Neural cell (in vitro differentiated cells): ENCODE measurements at regions not wholly inside any gene's neighbourhood (a gene's known extent, or its start where the extent isn't known, plus 50 kb on each side); places are given as distances from the start of the nearest gene placed in this dataset.

ENCODE experiments used
- H2AFZ ChIP-seq: fragments of 200-600, 300-800 bp; sonication (generic), shearing (Covaris generic); 2 replicates; pipeline ENCODE4 v1.6.0; 2014; ENCODE audit warnings: low read depth, mild to moderate bottlenecking, antibody characterized with exemption, low read length, moderate library complexity
- H3F3A ChIP-seq: fragments of 200-600 bp; shearing (Covaris generic); 2 replicates; pipeline ENCODE4 v1.6.1; 2016; ENCODE audit warnings: mild to moderate bottlenecking, moderate library complexity, mixed read lengths, antibody characterized with exemption, low read length; ENCODE audit not compliant: insufficient read depth, poor library complexity, severe bottlenecking
- H3K27ac ChIP-seq: fragments of 200-600, 300-800 bp; sonication (generic), shearing (Covaris generic); 2 replicates; pipeline ENCODE4 v1.5.1; 2014; ENCODE audit warnings: mild to moderate bottlenecking, low read length, moderate library complexity
- H3K27me3 ChIP-seq: fragments of 300-800, 200-600 bp; sonication (generic), shearing (Covaris generic); 2 replicates; pipeline ENCODE4 v1.6.0; 2014; ENCODE audit warnings: mild to moderate bottlenecking, low read depth, low read length, moderate library complexity; ENCODE audit not compliant: insufficient read depth
- H3K36me3 ChIP-seq: fragments of 300-800, 200-600 bp; sonication (generic), shearing (Covaris generic); 2 replicates; pipeline ENCODE4 v1.5.1; 2014; ENCODE audit warnings: mild to moderate bottlenecking, antibody characterized with exemption, low read length, moderate library complexity; ENCODE audit not compliant: insufficient read depth
- H3K4me2 ChIP-seq: fragments of 300-800, 200-600 bp; sonication (generic), shearing (Covaris generic); 2 replicates; pipeline ENCODE4 v1.6.0; 2014; ENCODE audit warnings: mild to moderate bottlenecking, low read length
- H3K4me3 ChIP-seq: fragments of 300-800, 200-600 bp; sonication (generic), shearing (Covaris generic); 2 replicates; pipeline ENCODE4 v1.5.1; 2014; ENCODE audit warnings: mild to moderate bottlenecking, low read length, moderate library complexity
- H3K79me2 ChIP-seq: fragments of 200-600 bp; shearing (Covaris generic); replicated peaks from 2 replicates; pipeline ENCODE4 v1.6.0; 2014; ENCODE audit warnings: mild to moderate bottlenecking, low read length, moderate library complexity; ENCODE audit not compliant: insufficient read depth
- H3K9ac ChIP-seq: fragments of 300-800, 200-600 bp; sonication (generic), shearing (Covaris generic); 2 replicates; pipeline ENCODE4 v1.6.1; 2016; ENCODE audit warnings: mild to moderate bottlenecking, low read length, mixed read lengths
- H3K9me2 ChIP-seq: fragments of 200-600 bp; shearing (Covaris generic); 2 replicates; pipeline ENCODE4 v1.6.1; 2016; ENCODE audit warnings: mild to moderate bottlenecking, low read length, mixed read lengths; ENCODE audit not compliant: insufficient read depth
- H3K9me3 ChIP-seq: fragments of 200-600, 300-800 bp; sonication (generic), shearing (Covaris generic); 2 replicates; pipeline ENCODE4 v1.6.1; 2016; ENCODE audit warnings: mild to moderate bottlenecking, mixed run types, low read length, moderate library complexity, mixed read lengths
- H4K20me1 ChIP-seq: fragments of 200-600 bp; shearing (Covaris generic); 2 replicates; pipeline ENCODE4 v1.6.1; 2016; ENCODE audit warnings: mild to moderate bottlenecking, mixed run types; ENCODE audit not compliant: insufficient read depth
- CTCF ChIP-seq: fragments of 450-650 bp; IDR thresholded peaks from 2 replicates; pipeline ENCODE4 v1.5.1; 2014; ENCODE audit warnings: antibody characterized with exemption, mild to moderate bottlenecking, moderate library complexity; ENCODE audit not compliant: poor library complexity, severe bottlenecking
- EP300 ChIP-seq: fragments of 450-650 bp; conservative IDR thresholded peaks from 2 replicates; pipeline ENCODE4 v1.6.1; 2014; ENCODE audit warnings: antibody characterized with exemption, mild to moderate bottlenecking, moderate library complexity; ENCODE audit not compliant: poor library complexity, severe bottlenecking
- EZH2 ChIP-seq: fragments of 200-600, 300-800 bp; shearing (Covaris generic), sonication (generic); IDR thresholded peaks from 2 replicates; pipeline ENCODE4 v1.6.1; 2014; ENCODE audit warnings: antibody characterized with exemption, low read length, borderline replicate concordance, mild to moderate bottlenecking; ENCODE audit not compliant: insufficient read depth, poor library complexity, severe bottlenecking
- MXI1 ChIP-seq: fragments of 450-650 bp; conservative IDR thresholded peaks from 2 replicates; pipeline ENCODE4 v1.6.1; 2014; ENCODE audit warnings: antibody characterized with exemption, mild to moderate bottlenecking; ENCODE audit not compliant: poor library complexity, severe bottlenecking
- RAD21 ChIP-seq: fragments of 450-650 bp; conservative IDR thresholded peaks from 2 replicates; pipeline ENCODE4 v1.6.1; 2014; ENCODE audit warnings: antibody characterized with exemption, mild to moderate bottlenecking, moderate library complexity
- SMC3 ChIP-seq: fragments of 450-650 bp; conservative IDR thresholded peaks from 2 replicates; pipeline ENCODE4 v1.6.1; 2014; ENCODE audit warnings: antibody characterized with exemption, mild to moderate bottlenecking, moderate library complexity; ENCODE audit not compliant: poor library complexity
- TAF1 ChIP-seq: IDR thresholded peaks from 2 replicates; pipeline ENCODE4 v1.6.1; 2012; ENCODE audit warnings: low read depth

- no peaks in the 10 kb centered on the region for H3K9me2 ChIP-seq
- no peaks in the 10 kb centered on the region for H3K27me3 ChIP-seq
- no peak overlapping the region for H3K27ac ChIP-seq
- H3K4me3 ChIP-seq = no peak overlapping the region
- H3K9ac ChIP-seq = no peak overlapping the region
- TF ChIP-seq CTCF (no peak), MXI1 (no peak), RAD21 (no peak), EP300 (no peak), EZH2 (no peak), TAF1 (no peak)
- H4K20me1 ChIP-seq = no peaks in the 10 kb centered on the region
- H3K79me2 ChIP-seq = no peaks in the 10 kb centered on the region
- no peak overlapping the region for H3K4me2 ChIP-seq
- H2AFZ ChIP-seq = no peak overlapping the region
- no peaks in the 10 kb centered on the region for H3F3A ChIP-seq
- H3K36me3 ChIP-seq = no peaks in the 10 kb centered on the region
- no peaks in the 10 kb centered on the region for H3K9me3 ChIP-seq
Observed at GRCh38 chr11:25910086-25910485, 421.8 kb upstream of the ANO3 start.

GRCh38 chr11:25920356-25920755 lies 411.6 kb upstream of the ANO3 start:
- H3K9ac ChIP-seq = no peak overlapping the region

GRCh38 chr11:25924586-25924985 lies 407.3 kb upstream of the ANO3 start:
- no peak for TF ChIP-seq MXI1
- TF ChIP-seq CTCF = no peak
- no peak for TF ChIP-seq SMC3
- TF ChIP-seq EP300 = no peak
- TF ChIP-seq TAF1 = no peak
- H3K9ac ChIP-seq = no peak overlapping the region
- H3K9me3 ChIP-seq = no peaks in the 10 kb centered on the region
- H3K79me2 ChIP-seq = no peaks in the 10 kb centered on the region
- H3F3A ChIP-seq = no peaks in the 10 kb centered on the region
- no peak overlapping the region for H3K4me3 ChIP-seq
- H2AFZ ChIP-seq = no peak overlapping the region
- no peaks in the 10 kb centered on the region for H3K9me2 ChIP-seq
- H3K27ac ChIP-seq = no peak overlapping the region
- no peaks in the 10 kb centered on the region for H4K20me1 ChIP-seq
- H3K36me3 ChIP-seq = no peaks in the 10 kb centered on the region
- H3K27me3 ChIP-seq = no peaks in the 10 kb centered on the region
- no peak overlapping the region for H3K4me2 ChIP-seq

More at GRCh38 chr11:25920356-25920755, 411.6 kb upstream of the ANO3 start:
- Histone ChIP-seq H4K20me1 (no peaks in the 10 kb centered on the region), H3K4me3 (no peak overlapping the region), H3K27ac (no peak overlapping the region), H3K36me3 (no peaks in the 10 kb centered on the region), H3K9me3 (no peaks in the 10 kb centered on the region), H3K9me2 (no peaks in the 10 kb centered on the region), H3K4me2 (no peak overlapping the region), H3F3A (no peaks in the 10 kb centered on the region), H3K79me2 (no peaks in the 10 kb centered on the region), H2AFZ (no peak overlapping the region), H3K27me3 (no peaks in the 10 kb centered on the region)
- TF ChIP-seq TAF1 = no peak
